ENCODE measurements at regions not wholly inside any gene's neighbourhood (a gene's known extent, or its start where the extent isn't known, plus 50 kb on each side); places are given as distances from the start of the nearest gene placed in this dataset.

DNA sequence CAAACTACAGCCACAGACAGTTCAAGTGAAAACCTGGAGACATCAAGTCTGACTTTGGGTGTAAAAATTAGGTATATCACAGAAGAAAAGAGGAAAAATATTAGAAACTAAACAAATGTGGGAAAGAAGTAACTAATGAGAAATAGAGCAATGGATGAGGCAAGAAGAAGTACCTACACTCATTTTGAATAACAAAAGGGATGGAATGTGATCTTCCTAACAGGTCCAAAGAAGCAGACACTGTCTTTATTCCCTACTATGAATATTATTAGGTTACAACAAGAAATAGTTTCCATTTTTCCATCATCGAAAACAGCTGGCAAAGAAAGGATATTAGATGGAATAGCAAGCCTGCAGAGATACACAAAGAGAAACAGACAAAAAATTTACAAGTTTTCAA, 486.3 kb upstream of the FSHR start:
- Histone ChIP-seq H3K4me3 (ENCODE audit: insufficient read depth in 1 of 2, low read depth in 1 of 2, low read length in 2 of 2) (no peak overlapping the region), H4K91ac (ENCODE audit: low read length) (no peak overlapping the region), H3K36me3 (ENCODE audit: control insufficient read depth in 1 of 2, insufficient read depth in 2 of 2, low read depth in 1 of 2, low read length in 2 of 2) (no peaks in the 10 kb centered on the region), H4K8ac (ENCODE audit: low read length) (no peak overlapping the region), H3K9me3 (ENCODE audit: control insufficient read depth, low read length) (no peaks in the 10 kb centered on the region), H3K27ac (ENCODE audit: low read length, poor library complexity, severe bottlenecking) (no peak overlapping the region), H2AFZ (ENCODE audit: low read depth, low read length) (no peak overlapping the region), H3K4ac (ENCODE audit: low read depth in 1 of 2, low read length in 2 of 2) (no peak overlapping the region), H3K18ac (ENCODE audit: low read depth in 1 of 2, low read length in 2 of 2) (no peak overlapping the region), H2BK15ac (ENCODE audit: low read depth, poor library complexity, severe bottlenecking) (no peak overlapping the region), H2BK12ac (ENCODE audit: low read length in 2 of 2) (no peak overlapping the region), H3K9ac (ENCODE audit: low read length) (no peak overlapping the region), H3K27me3 (ENCODE audit: control insufficient read depth in 1 of 2, insufficient read depth in 1 of 2, low read length in 2 of 2) (no peaks in the 10 kb centered on the region), H3K23ac (ENCODE audit: low read length in 2 of 2) (no peak overlapping the region), H3K4me1 (ENCODE audit: control insufficient read depth, insufficient read depth, low read depth, low read length) (no peaks in the 10 kb centered on the region), H3K14ac (ENCODE audit: low read length in 2 of 2) (no peak overlapping the region), H2BK120ac (ENCODE audit: low read depth, low read length) (no peak overlapping the region), H3K79me1 (replicated peaks; ENCODE audit: low read length, poor library complexity, severe bottlenecking) (no peaks in the 10 kb centered on the region), H2BK5ac (ENCODE audit: low read depth, low read length, poor library complexity, severe bottlenecking) (no peak overlapping the region), H3K4me2 (ENCODE audit: low read length, poor library complexity, severe bottlenecking) (no peak overlapping the region), H2AK5ac (ENCODE audit: low read length, severe bottlenecking) (no peak overlapping the region)
- no peak for DNase-seq
- WGBS, result 70% methylated on average over 1 of the region's 1 CpG

DNA sequence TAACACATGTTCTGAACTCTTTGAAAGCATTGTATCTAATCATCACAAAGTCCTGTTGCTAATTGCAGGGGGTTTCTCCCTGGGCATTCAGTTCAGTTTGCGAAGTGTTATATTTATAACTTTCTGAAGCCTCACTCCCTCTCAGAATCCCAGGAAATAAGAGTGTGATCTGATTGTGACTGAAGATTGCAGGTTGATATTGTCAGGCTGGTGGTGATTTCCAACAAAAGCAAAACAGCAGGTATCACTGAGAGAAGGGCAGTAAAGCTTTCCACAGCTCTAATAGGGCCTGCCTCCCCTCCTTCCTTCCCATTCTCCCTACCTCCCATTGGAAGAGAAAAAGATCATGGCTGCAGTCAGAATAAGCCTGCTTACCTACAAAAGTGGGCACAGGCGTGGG, 466.7 kb upstream of the FSHR start:
- no peak overlapping the region for H3K4me2 ChIP-seq (ENCODE audit: low read length, poor library complexity, severe bottlenecking)
- H3K18ac ChIP-seq (ENCODE audit: low read depth in 1 of 2, low read length in 2 of 2), result no peak overlapping the region
- no peak overlapping the region for H4K91ac ChIP-seq (ENCODE audit: low read length)
- no peak overlapping the region for H2BK5ac ChIP-seq (ENCODE audit: low read depth, low read length, poor library complexity, severe bottlenecking)
- H2AFZ ChIP-seq (ENCODE audit: low read depth, low read length), result no peak overlapping the region
- no peaks in the 10 kb centered on the region for H3K79me1 ChIP-seq (replicated peaks; ENCODE audit: low read length, poor library complexity, severe bottlenecking)
- H2AK5ac ChIP-seq (ENCODE audit: low read length, severe bottlenecking), result no peak overlapping the region
- H3K9ac ChIP-seq (ENCODE audit: low read length), result no peak overlapping the region
- no peaks in the 10 kb centered on the region for H3K27me3 ChIP-seq (ENCODE audit: control insufficient read depth in 1 of 2, insufficient read depth in 1 of 2, low read length in 2 of 2)
- H3K36me3 ChIP-seq (ENCODE audit: control insufficient read depth in 1 of 2, insufficient read depth in 2 of 2, low read depth in 1 of 2, low read length in 2 of 2), result no peaks in the 10 kb centered on the region
- H3K27ac ChIP-seq (ENCODE audit: low read length, poor library complexity, severe bottlenecking), result no peak overlapping the region
- H3K23ac ChIP-seq (ENCODE audit: low read length in 2 of 2), result no peak overlapping the region
- H3K4me3 ChIP-seq (ENCODE audit: insufficient read depth in 1 of 2, low read depth in 1 of 2, low read length in 2 of 2), result no peak overlapping the region
- H4K8ac ChIP-seq (ENCODE audit: low read length), result no peak overlapping the region
- H2BK12ac ChIP-seq (ENCODE audit: low read length in 2 of 2), result no peak overlapping the region
- H3K14ac ChIP-seq (ENCODE audit: low read length in 2 of 2), result no peak overlapping the region
- WGBS, result 80% methylated on average over 1 of the region's 2 CpGs
- H3K4me1 ChIP-seq (ENCODE audit: control insufficient read depth, insufficient read depth, low read depth, low read length), result no peaks in the 10 kb centered on the region
- no peaks in the 10 kb centered on the region for H3K9me3 ChIP-seq (ENCODE audit: control insufficient read depth, low read length)
- no peak overlapping the region for H3K4ac ChIP-seq (ENCODE audit: low read depth in 1 of 2, low read length in 2 of 2)
- no peak for DNase-seq
- H2BK15ac ChIP-seq (ENCODE audit: low read depth, poor library complexity, severe bottlenecking), result no peak overlapping the region
- no peak overlapping the region for H2BK120ac ChIP-seq (ENCODE audit: low read depth, low read length)

GRCh38 chr2:49619804-49620203, 465.5 kb upstream of the FSHR start:
- no peak overlapping the region for H3K4me2 ChIP-seq (ENCODE audit: low read length, poor library complexity, severe bottlenecking)
- H4K91ac ChIP-seq (ENCODE audit: low read length), result no peak overlapping the region
- no peak overlapping the region for H3K27ac ChIP-seq (ENCODE audit: low read length, poor library complexity, severe bottlenecking)
- DNase-seq, result no peak
- H2BK15ac ChIP-seq (ENCODE audit: low read depth, poor library complexity, severe bottlenecking), result no peak overlapping the region
- H3K18ac ChIP-seq (ENCODE audit: low read depth in 1 of 2, low read length in 2 of 2), result no peak overlapping the region
- WGBS, result 95% methylated on average over 3 of the region's 3 CpGs
- no peaks in the 10 kb centered on the region for H3K4me1 ChIP-seq (ENCODE audit: control insufficient read depth, insufficient read depth, low read depth, low read length)
- no peaks in the 10 kb centered on the region for H3K79me1 ChIP-seq (replicated peaks; ENCODE audit: low read length, poor library complexity, severe bottlenecking)
- no peak overlapping the region for H2BK5ac ChIP-seq (ENCODE audit: low read depth, low read length, poor library complexity, severe bottlenecking)
- H4K8ac ChIP-seq (ENCODE audit: low read length), result no peak overlapping the region
- no peak overlapping the region for H2BK120ac ChIP-seq (ENCODE audit: low read depth, low read length)
- no peak overlapping the region for H3K23ac ChIP-seq (ENCODE audit: low read length in 2 of 2)
- no peaks in the 10 kb centered on the region for H3K9me3 ChIP-seq (ENCODE audit: control insufficient read depth, low read length)
- no peak overlapping the region for H3K14ac ChIP-seq (ENCODE audit: low read length in 2 of 2)
- H3K9ac ChIP-seq (ENCODE audit: low read length), result no peak overlapping the region
- no peak overlapping the region for H3K4me3 ChIP-seq (ENCODE audit: insufficient read depth in 1 of 2, low read depth in 1 of 2, low read length in 2 of 2)
- no peaks in the 10 kb centered on the region for H3K36me3 ChIP-seq (ENCODE audit: control insufficient read depth in 1 of 2, insufficient read depth in 2 of 2, low read depth in 1 of 2, low read length in 2 of 2)
- no peak overlapping the region for H2BK12ac ChIP-seq (ENCODE audit: low read length in 2 of 2)
- no peak overlapping the region for H2AFZ ChIP-seq (ENCODE audit: low read depth, low read length)
- H3K27me3 ChIP-seq (ENCODE audit: control insufficient read depth in 1 of 2, insufficient read depth in 1 of 2, low read length in 2 of 2), result no peaks in the 10 kb centered on the region
- H2AK5ac ChIP-seq (ENCODE audit: low read length, severe bottlenecking), result no peak overlapping the region
- H3K4ac ChIP-seq (ENCODE audit: low read depth in 1 of 2, low read length in 2 of 2), result no peak overlapping the region

DNA sequence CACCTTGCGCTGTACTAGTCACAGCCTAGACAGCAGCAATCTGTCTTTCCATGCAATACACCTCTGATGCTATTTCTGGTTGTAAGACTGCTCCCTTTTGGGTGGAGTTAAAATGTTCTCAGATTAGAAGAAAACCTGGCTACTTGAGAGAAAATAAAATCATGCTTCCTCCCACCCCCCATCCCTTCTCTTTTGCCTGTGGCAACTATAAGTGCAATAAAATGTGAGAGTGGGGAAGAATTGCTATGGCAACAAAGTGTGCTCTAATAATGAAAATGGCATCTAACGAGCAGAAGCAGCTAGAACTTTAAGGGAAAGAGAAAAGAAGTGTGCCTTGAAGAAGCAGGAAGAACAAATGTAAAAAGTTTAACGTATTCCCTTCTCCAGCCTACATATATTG, 464.2 kb upstream of the FSHR start:
- no peak overlapping the region for H3K27ac ChIP-seq (ENCODE audit: low read length, poor library complexity, severe bottlenecking)
- H3K14ac ChIP-seq (ENCODE audit: low read length in 2 of 2), result no peak overlapping the region
- H4K8ac ChIP-seq (ENCODE audit: low read length), result no peak overlapping the region
- no peaks in the 10 kb centered on the region for H3K9me3 ChIP-seq (ENCODE audit: control insufficient read depth, low read length)
- no peaks in the 10 kb centered on the region for H3K27me3 ChIP-seq (ENCODE audit: control insufficient read depth in 1 of 2, insufficient read depth in 1 of 2, low read length in 2 of 2)
- no peak overlapping the region for H2BK15ac ChIP-seq (ENCODE audit: low read depth, poor library complexity, severe bottlenecking)
- H3K18ac ChIP-seq (ENCODE audit: low read depth in 1 of 2, low read length in 2 of 2), result no peak overlapping the region
- H3K79me1 ChIP-seq (replicated peaks; ENCODE audit: low read length, poor library complexity, severe bottlenecking), result no peaks in the 10 kb centered on the region
- H2BK12ac ChIP-seq (ENCODE audit: low read length in 2 of 2), result no peak overlapping the region
- H3K4me2 ChIP-seq (ENCODE audit: low read length, poor library complexity, severe bottlenecking), result no peak overlapping the region
- H3K4me1 ChIP-seq (ENCODE audit: control insufficient read depth, insufficient read depth, low read depth, low read length), result no peaks in the 10 kb centered on the region
- no peak overlapping the region for H2AK5ac ChIP-seq (ENCODE audit: low read length, severe bottlenecking)
- no peak for DNase-seq
- H3K4me3 ChIP-seq (ENCODE audit: insufficient read depth in 1 of 2, low read depth in 1 of 2, low read length in 2 of 2), result no peak overlapping the region
- no peak overlapping the region for H2BK5ac ChIP-seq (ENCODE audit: low read depth, low read length, poor library complexity, severe bottlenecking)
- H4K91ac ChIP-seq (ENCODE audit: low read length), result no peak overlapping the region
- H3K9ac ChIP-seq (ENCODE audit: low read length), result no peak overlapping the region
- no peak overlapping the region for H3K4ac ChIP-seq (ENCODE audit: low read depth in 1 of 2, low read length in 2 of 2)
- H2BK120ac ChIP-seq (ENCODE audit: low read depth, low read length), result no peak overlapping the region
- H2AFZ ChIP-seq (ENCODE audit: low read depth, low read length), result no peak overlapping the region
- H3K36me3 ChIP-seq (ENCODE audit: control insufficient read depth in 1 of 2, insufficient read depth in 2 of 2, low read depth in 1 of 2, low read length in 2 of 2), result no peaks in the 10 kb centered on the region
- 50% methylated on average over 2 of the region's 3 CpGs for WGBS
- no peak overlapping the region for H3K23ac ChIP-seq (ENCODE audit: low read length in 2 of 2)

All from mesenchymal stem cell (in vitro differentiated cells and primary cell).